IMR-90 (cell line): ENCODE measurements at regions not wholly inside any gene's neighbourhood (a gene's known extent, or its start where the extent isn't known, plus 50 kb on each side); places are given as distances from the start of the nearest gene placed in this dataset.

Experiments used
- ATAC-seq: fragments of 200-7000 bp; cut with Tn5 transposase; 2 replicates; pipeline ENCODE4 v1.9.1; 2020; ENCODE audit warnings: low read depth, mild to moderate bottlenecking, moderate library complexity
- BruUV-seq: library from RNA; stranded (reverse); fragments of 400-500 nt; replicated peaks from 2 replicates; lab custom pipeline; 2021; lab: Mats Ljungman, UMichigan
- CTCF ChIA-PET: fragments of 300-600 bp; formaldehyde crosslinking; extraction: SDS; loops from one replicate; lab custom pipeline; 2021; ENCODE audit warnings: antibody characterized with exemption; lab: Yijun Ruan, JAX
- POLR2A ChIA-PET: fragments of 300-600 bp; sonication (Branson Sonifier 250); formaldehyde crosslinking; loops from one replicate; lab custom pipeline; 2022; ENCODE audit warnings: antibody characterized with exemption; ENCODE audit not compliant: unreplicated experiment; lab: Charles Lee
- DNase-seq: peaks from one replicate; pipeline ENCODE4 v3.0.0; 2013
- H2AFZ ChIP-seq: replicated peaks from 2 replicates; pipeline ENCODE3; 2013; ENCODE audit warnings: low read length, mild to moderate bottlenecking; ENCODE audit not compliant: poor library complexity
- H2AK5ac ChIP-seq: 2 replicates; pipeline ENCODE4 v1.6.1; 2013; ENCODE audit warnings: low read depth, low read length, inconsistent platforms
- H2AK9ac ChIP-seq: replicated peaks from 2 replicates; pipeline ENCODE3; 2013; ENCODE audit warnings: mild to moderate bottlenecking, low read depth, low read length, moderate library complexity; ENCODE audit not compliant: poor library complexity
- H2BK120ac ChIP-seq: 2 replicates; pipeline ENCODE4 v1.6.1; 2013; ENCODE audit warnings: low read depth, low read length, inconsistent platforms
- H2BK15ac ChIP-seq: 3 replicates; pipeline ENCODE4 v1.6.1; 2013; ENCODE audit warnings: low read depth, low read length, inconsistent platforms
- H2BK20ac ChIP-seq: 2 replicates; pipeline ENCODE4 v1.6.1; 2013; ENCODE audit warnings: low read depth, mild to moderate bottlenecking, inconsistent platforms, low read length, moderate library complexity
- H2BK5ac ChIP-seq: 2 replicates; pipeline ENCODE4 v1.6.1; 2013; ENCODE audit warnings: mild to moderate bottlenecking, low read depth, low read length, inconsistent platforms; ENCODE audit not compliant: poor library complexity, severe bottlenecking
- H3K14ac ChIP-seq: replicated peaks from 2 replicates; pipeline ENCODE4 v1.6.1; 2013; ENCODE audit warnings: low read depth, low read length, inconsistent platforms
- H3K18ac ChIP-seq: 2 replicates; pipeline ENCODE4 v1.6.1; 2013; ENCODE audit warnings: low read depth, low read length, control low read depth
- H3K23ac ChIP-seq: 2 replicates; pipeline ENCODE4 v1.6.1; 2013; ENCODE audit warnings: low read depth, low read length, inconsistent platforms
- H3K27ac ChIP-seq: 2 replicates; pipeline ENCODE4 v1.5.1; 2013; ENCODE audit warnings: mild to moderate bottlenecking, control low read depth, low read length; ENCODE audit not compliant: insufficient read depth
- H3K27me3 ChIP-seq: 2 replicates; pipeline ENCODE4 v1.6.1; 2013; ENCODE audit warnings: low read length; ENCODE audit not compliant: control insufficient read depth, insufficient read depth
- H3K36me3 ChIP-seq: 2 replicates; pipeline ENCODE4 v1.6.1; 2013; ENCODE audit warnings: low read length, mixed read lengths; ENCODE audit not compliant: control insufficient read depth, insufficient read depth
- H3K4ac ChIP-seq: 2 replicates; pipeline ENCODE4 v1.6.1; 2013; ENCODE audit warnings: low read depth, low read length, inconsistent platforms
- H3K4me1 ChIP-seq: 2 replicates; pipeline ENCODE4 v1.6.1; 2013; ENCODE audit warnings: low read length, mixed read lengths; ENCODE audit not compliant: control insufficient read depth, insufficient read depth
- H3K4me2 ChIP-seq: 2 replicates; pipeline ENCODE4 v1.6.1; 2013; ENCODE audit warnings: low read depth, mild to moderate bottlenecking, control low read depth, low read length, moderate library complexity
- H3K4me3 ChIP-seq: 2 replicates; pipeline ENCODE4 v1.5.1; 2013; ENCODE audit warnings: low read depth, mild to moderate bottlenecking, control low read depth, low read length, moderate library complexity; ENCODE audit not compliant: insufficient read depth
- H3K56ac ChIP-seq: 2 replicates; pipeline ENCODE4 v1.6.1; 2013; ENCODE audit warnings: low read length, inconsistent platforms; ENCODE audit not compliant: insufficient read depth; ENCODE audit errors: extremely low read depth
- H3K79me1 ChIP-seq, 2 experiments: 2 replicates each; pipeline ENCODE4 v1.6.1; 2013; ENCODE audit warnings: low read length in 2 of 2, inconsistent platforms in 1 of 2, low read depth in 1 of 2
- H3K9ac ChIP-seq: 2 replicates; pipeline ENCODE4 v1.6.1; 2013; ENCODE audit warnings: low read depth, low read length, control low read depth
- H3K9me1 ChIP-seq: 2 replicates; pipeline ENCODE4 v1.6.1; 2013; ENCODE audit warnings: low read length, inconsistent platforms; ENCODE audit not compliant: insufficient read depth
- H3K9me3 ChIP-seq: 2 replicates; pipeline ENCODE4 v1.6.1; 2013; ENCODE audit warnings: low read length; ENCODE audit not compliant: control insufficient read depth, insufficient read depth
- H4K20me1 ChIP-seq: 2 replicates; pipeline ENCODE4 v1.6.1; 2013; ENCODE audit warnings: low read length, inconsistent platforms; ENCODE audit not compliant: insufficient read depth
- H4K5ac ChIP-seq: 2 replicates; pipeline ENCODE4 v1.6.1; 2013; ENCODE audit warnings: mild to moderate bottlenecking, low read depth, low read length, control low read depth
- H4K8ac ChIP-seq, 2 experiments: 2 replicates each; pipeline ENCODE4 v1.6.1; 2013; ENCODE audit warnings: low read depth in 2 of 2, low read length in 2 of 2, control low read depth in 1 of 2, inconsistent platforms in 1 of 2
- H4K91ac ChIP-seq: 2 replicates; pipeline ENCODE4 v1.6.1; 2013; ENCODE audit warnings: low read depth, low read length, inconsistent platforms; ENCODE audit not compliant: insufficient read depth
- CEBPB ChIP-seq: IDR thresholded peaks from 2 replicates; pipeline ENCODE4 v1.6.1; 2012; ENCODE audit warnings: low read depth, low read length, improper control_type of control experiment
- CTCF ChIP-seq: conservative IDR thresholded peaks from 2 replicates; pipeline ENCODE4 v1.5.1; 2012; ENCODE audit warnings: mild to moderate bottlenecking, low read depth, low read length, improper control_type of control experiment
- dilution Hi-C: fragments of 300-500 bp; cut with HindIII; formaldehyde crosslinking; loops from one replicate; pipeline ENCODE4 v1.14.3; 2018; ENCODE audit warnings: low sequenced_read_pairs; ENCODE audit not compliant: unreplicated experiment
- in situ Hi-C: fragments of 300-500 bp; cut with MboI; formaldehyde crosslinking; loops from 3 replicates; pipeline ENCODE4 v1.14.3; 2019; ENCODE audit warnings: low sequenced_read_pairs, inconsistent platforms, mixed read lengths
- intact Hi-C: fragments of 100-400 bp; cut with micrococcal nuclease; formaldehyde crosslinking; loops from 2 replicates; pipeline ENCODE4 v1.10.0; 2022

GRCh38 chr5:36801523-36801922, 75.0 kb upstream of the NIPBL start:
- DNase-seq: no peak
- dilution Hi-C loops: no loop called here
- CTCF ChIA-PET: no interaction called here

More at GRCh38 chr5:36801523-36801922, 75.0 kb upstream of the NIPBL start:
- Histone ChIP-seq H2BK20ac (no peak overlapping the region), H3K56ac (no peak overlapping the region), H3K79me1 (no peaks in the 10 kb centered on the region), H3K4me2 (no peak overlapping the region), H4K8ac (no peak overlapping the region), H3K27ac (no peak overlapping the region), H4K5ac (no peak overlapping the region), H4K20me1 (no peaks in the 10 kb centered on the region), H2AK5ac (no peak overlapping the region), H3K4ac (no peak overlapping the region), H3K4me3 (no peak overlapping the region), H3K9me3 (no peaks in the 10 kb centered on the region), H2AK9ac (no peak overlapping the region), H3K9me1 (no peaks in the 10 kb centered on the region), H2BK15ac (no peak overlapping the region), H3K4me1 (no peaks in the 10 kb centered on the region), H3K18ac (no peak overlapping the region), H2BK5ac (no peak overlapping the region), H3K14ac (no peak overlapping the region), H2BK120ac (no peak overlapping the region), H2AFZ (no peak overlapping the region), H4K91ac (no peak overlapping the region), H3K23ac (no peak overlapping the region), H3K36me3 (no peaks in the 10 kb centered on the region), H3K9ac (no peak overlapping the region), H3K27me3 (peaks cover 3% of the 10 kb centered on the region; the same call in 1 of the 2 replicates)
- intact Hi-C loops: no loop called here
- no TSS peak for BruUV-seq
- TF ChIP-seq CTCF (no peak), CEBPB (peak; percentile 71)
- in situ Hi-C loops: no loop called here
- POLR2A ChIA-PET: no interaction called here
- no peak for ATAC-seq
